ENCODE measurements at regions not wholly inside any gene's neighbourhood (a gene's known extent, or its start where the extent isn't known, plus 50 kb on each side); places are given as distances from the start of the nearest gene placed in this dataset.

DNA sequence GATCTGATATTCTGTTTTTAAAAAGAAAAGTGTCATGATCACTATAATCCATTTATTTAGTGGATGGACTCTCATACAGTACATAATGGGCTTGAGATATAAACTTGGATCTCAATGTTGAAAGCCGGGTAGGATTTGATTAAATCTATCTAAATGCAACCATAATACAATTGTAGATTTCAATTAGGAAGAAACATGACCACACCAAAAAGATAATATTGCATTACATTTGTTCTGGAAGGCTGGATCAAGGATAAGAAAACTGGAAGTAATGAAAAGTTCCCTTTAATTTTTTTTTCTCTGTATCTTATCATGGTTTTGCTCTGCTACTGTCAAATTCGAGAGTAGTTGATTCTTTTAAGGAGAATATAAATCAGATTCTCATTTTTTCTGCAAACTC is 51.3 kb upstream of the UFL1 start:
- Mint-ChIP-seq H3K36me3 (no peaks in the 10 kb centered on the region), H3K4me3 (no peak overlapping the region), H3K27ac (no peak overlapping the region), H3K4me1 (no peaks in the 10 kb centered on the region), H3K27me3 (no peaks in the 10 kb centered on the region), H3K9me3 (peaks cover 0 to 17% of the 10 kb centered on the region in 2 donors)
- DNase-seq: no peak
- ATAC-seq (replicated peaks): no peak
